Lung (tissue), 11 donors: ENCODE measurements at regions not wholly inside any gene's neighbourhood (a gene's known extent, or its start where the extent isn't known, plus 50 kb on each side); places are given as distances from the start of the nearest gene placed in this dataset.

Experiments
- ATAC-seq: fragments of 200-7000 bp; cut with Tn5 transposase; one replicate; pipeline ENCODE4 v1.9.1; 2020; ENCODE audit warnings: moderate number of reproducible peaks; ENCODE audit not compliant: insufficient read depth, low FRiP score
- DNase-seq, 3 donors: peaks; one replicate each; pipeline ENCODE4 v3.0.0-alpha.2; 2013 to 2017
- H3K27ac ChIP-seq, 2 donors: one replicate each; pipeline ENCODE4 v1.5.1; 2013; ENCODE audit warnings: mild to moderate bottlenecking in 2 of 2, moderate library complexity in 2 of 2, control low read depth in 1 of 2, inconsistent platforms in 1 of 2, low read depth in 1 of 2, low read length in 1 of 2
- H3K27me3 ChIP-seq, 3 donors: one replicate each; pipeline ENCODE4 v1.5.1; 2013; ENCODE audit warnings: low read length in 2 of 3; ENCODE audit not compliant: control insufficient read depth in 3 of 3, insufficient read depth in 3 of 3
- H3K36me3 ChIP-seq, 4 donors: one replicate each; pipeline ENCODE4 v1.5.1; 2013; ENCODE audit warnings: low read length in 4 of 4, mild to moderate bottlenecking in 1 of 4, moderate library complexity in 1 of 4; ENCODE audit not compliant: control insufficient read depth in 4 of 4, insufficient read depth in 4 of 4
- H3K4me1 ChIP-seq, 5 donors: one replicate each; pipeline ENCODE4 v1.5.1; 2013; ENCODE audit warnings: low read length in 5 of 5, mild to moderate bottlenecking in 2 of 5, moderate library complexity in 1 of 5; ENCODE audit not compliant: control insufficient read depth in 5 of 5, insufficient read depth in 5 of 5
- H3K4me3 ChIP-seq: one replicate; pipeline ENCODE4 v1.5.1; 2013; ENCODE audit warnings: mild to moderate bottlenecking, control low read depth, moderate library complexity
- H3K9ac ChIP-seq, 2 donors: one replicate each; pipeline ENCODE4 v1.5.1; 2013; ENCODE audit warnings: low read length in 2 of 2, control low read depth in 1 of 2; ENCODE audit not compliant: insufficient read depth in 1 of 2
- H3K9me3 ChIP-seq, 4 donors: one replicate each; pipeline ENCODE4 v1.5.1; 2013; ENCODE audit warnings: low read length in 3 of 4, mild to moderate bottlenecking in 1 of 4, moderate library complexity in 1 of 4; ENCODE audit not compliant: control insufficient read depth in 4 of 4, insufficient read depth in 3 of 4
- CTCF ChIP-seq: IDR thresholded peaks from 2 replicates; pipeline ENCODE4 v1.5.1; 2012; ENCODE audit warnings: mild to moderate bottlenecking; ENCODE audit errors: control extremely low read depth, extremely low read depth
- WGBS, 2 donors: extraction: QIAGEN DNeasy Blood & Tissue Kit; methylation state at CpG; one replicate each; pipeline ENCODE4 v1.1.7; 2013; 5-methylcytosine and 5-hydroxymethylcytosine counted together
- donor health status: control.
- donor health status: control.
- donor health status: Bipolar disorder and iron deficiency.
- donor health status: healthy.
- donor health status: DM: yes; HTN: yes; CAD: no.

- 93 to 95% methylated on average over 2 of the region's 2 CpGs for WGBS, 2 donors
- TF ChIP-seq CTCF, result no peak
- H3K36me3 ChIP-seq, result no peaks in the 10 kb centered on the region
- H3K27ac ChIP-seq, result no peak overlapping the region
- H3K4me1 ChIP-seq, result no peaks in the 10 kb centered on the region
- H3K9ac ChIP-seq, result no peak overlapping the region
- DNase-seq, result no peak
- no peak overlapping the region for H3K4me3 ChIP-seq
- H3K27me3 ChIP-seq, result no peaks in the 10 kb centered on the region
- peaks cover 0 to 4% (median 0%) of the 10 kb centered on the region in 4 donors for H3K9me3 ChIP-seq
- ATAC-seq, result no peak
Observed at GRCh38 chr3:30384546-30385072, 221.8 kb upstream of the TGFBR2 start.

- 73 to 89% methylated on average over 4 of the region's 4 CpGs for WGBS, 2 donors
- H3K9ac ChIP-seq, result no peak overlapping the region
- H3K4me3 ChIP-seq, result no peak overlapping the region
- no peaks in the 10 kb centered on the region for H3K36me3 ChIP-seq
- H3K27me3 ChIP-seq, result no peaks in the 10 kb centered on the region
- DNase-seq (peak in 1 of 3 donors; percentile 36), ATAC-seq (no peak)
- no peak for TF ChIP-seq CTCF
- peaks cover 0 to 4% (median 0%) of the 10 kb centered on the region in 5 donors for H3K4me1 ChIP-seq
- no peaks in the 10 kb centered on the region for H3K9me3 ChIP-seq
- no peak overlapping the region for H3K27ac ChIP-seq
Observed at GRCh38 chr3:30393079-30393478, 213.3 kb upstream of the TGFBR2 start.

- ATAC-seq (no peak), DNase-seq (no peak)
- Histone ChIP-seq H3K36me3 (no peaks in the 10 kb centered on the region), H3K27ac (no peak overlapping the region), H3K27me3 (no peaks in the 10 kb centered on the region), H3K9ac (no peak overlapping the region), H3K4me1 (peaks cover 0 to 7% (median 0%) of the 10 kb centered on the region in 5 donors), H3K9me3 (peaks cover 0 to 2% (median 0%) of the 10 kb centered on the region in 4 donors), H3K4me3 (no peak overlapping the region)
- 71 to 94% methylated on average over 1 of the region's 1 CpG for whole genome bisulfite sequencing, 2 donors
- TF ChIP-seq CTCF, result no peak
Observed at GRCh38 chr3:30397030-30397429, 209.4 kb upstream of the TGFBR2 start.
